Natural killer cell (primary cell): ENCODE measurements at regions not wholly inside any gene's neighbourhood (a gene's known extent, or its start where the extent isn't known, plus 50 kb on each side); places are given as distances from the start of the nearest gene placed in this dataset.

Source experiments
- ATAC-seq, 3 donors: fragments of 150-1000 bp in 2 of 3; fragments of 200-7000 bp in 1 of 3; cut with Tn5 transposase; 1 replicate in 1 of 3; 2 replicates in 2 of 3; pipeline ENCODE4 v1.10.0; 2021; ENCODE audit warnings: mild to moderate bottlenecking in 2 of 3, moderate library complexity in 2 of 3
- DNase-seq, 2 donors: peaks; one replicate each; pipeline versions ENCODE4 v3.0.0 to v3.0.0-alpha.2; 2013 to 2021; ENCODE audit warnings: mixed read lengths in 1 of 2
- H3K27ac ChIP-seq: one replicate; pipeline ENCODE4 v1.5.1; 2013; ENCODE audit warnings: mild to moderate bottlenecking, low read length
- H3K27me3 ChIP-seq: one replicate; pipeline ENCODE4 v1.6.1; 2013; ENCODE audit warnings: low read length; ENCODE audit not compliant: control insufficient read depth, insufficient read depth
- H3K36me3 ChIP-seq: one replicate; pipeline ENCODE4 v1.6.1; 2013; ENCODE audit warnings: low read length; ENCODE audit not compliant: control insufficient read depth, insufficient read depth
- H3K4me1 ChIP-seq: one replicate; pipeline ENCODE4 v1.6.1; 2013; ENCODE audit warnings: low read length; ENCODE audit not compliant: control insufficient read depth, insufficient read depth
- H3K4me3 ChIP-seq: one replicate; pipeline ENCODE4 v1.5.1; 2013; ENCODE audit warnings: low read length
- H3K9me3 ChIP-seq: one replicate; pipeline ENCODE4 v1.6.1; 2013; ENCODE audit warnings: low read length; ENCODE audit not compliant: control insufficient read depth, insufficient read depth
- H3K27ac Mint-ChIP-seq, 2 donors: one replicate each; pipeline ENCODE4 v1.8.0; 2022; ENCODE audit warnings: mild to moderate bottlenecking in 2 of 2, mixed read lengths in 2 of 2, moderate library complexity in 1 of 2
- H3K27me3 Mint-ChIP-seq, 2 donors: one replicate each; pipeline ENCODE4 v1.8.0; 2022; ENCODE audit warnings: low read depth in 2 of 2, mixed read lengths in 2 of 2
- H3K36me3 Mint-ChIP-seq: one replicate; pipeline ENCODE4 v1.8.0; 2022; ENCODE audit warnings: mixed read lengths
- H3K4me1 Mint-ChIP-seq, 2 donors: one replicate each; pipeline ENCODE4 v1.8.0; 2022; ENCODE audit warnings: mixed read lengths in 2 of 2
- H3K4me3 Mint-ChIP-seq: one replicate; pipeline ENCODE4 v1.8.0; 2022; ENCODE audit warnings: mild to moderate bottlenecking, moderate library complexity, mixed read lengths
- H3K9me3 Mint-ChIP-seq, 2 donors: one replicate each; pipeline ENCODE4 v1.8.0; 2022; ENCODE audit warnings: mixed read lengths in 2 of 2
- CTCF ChIP-seq: fragments of 200-600 bp; IDR thresholded peaks from one replicate; pipeline ENCODE4 v1.8.0; 2022; ENCODE audit warnings: antibody characterized with exemption
- WGBS: methylation state at CpG from one replicate; pipeline ENCODE4 v1.1.7; 2013; ENCODE audit warnings: missing lambda C conversion rate; ENCODE audit not compliant: insufficient coverage; 5-methylcytosine and 5-hydroxymethylcytosine counted together
- intact Hi-C: fragments of 100-400 bp; cut with micrococcal nuclease; formaldehyde crosslinking; loops from one replicate; pipeline ENCODE4 v1.14.2; 2022

GRCh38 chr4:155542415-155542814 is 124.2 kb upstream of the GUCY1A1 start:
- no peaks in the 10 kb centered on the region for H3K27me3 Mint-ChIP-seq
- WGBS, result 78% methylated on average over 3 of the region's 3 CpGs
- Histone ChIP-seq H3K4me1 (no peaks in the 10 kb centered on the region), H3K27ac (no peak overlapping the region), H3K36me3 (no peaks in the 10 kb centered on the region), H3K27me3 (no peaks in the 10 kb centered on the region), H3K4me3 (no peak overlapping the region), H3K9me3 (peaks cover 4% of the 10 kb centered on the region)
- no peaks in the 10 kb centered on the region for H3K4me1 Mint-ChIP-seq
- H3K36me3 Mint-ChIP-seq, result peaks cover 7% of the 10 kb centered on the region
- intact Hi-C loops, result no loop called here
- peaks cover 0 to 2% of the 10 kb centered on the region in 2 donors for H3K9me3 Mint-ChIP-seq
- TF ChIP-seq CTCF, result no peak
- ATAC-seq (no peak), DNase-seq (no peak)
- no peak overlapping the region for H3K4me3 Mint-ChIP-seq
- no peak overlapping the region for H3K27ac Mint-ChIP-seq

GRCh38 chr4:155541716-155542115 is 124.9 kb upstream of the GUCY1A1 start:
- H3K9me3 ChIP-seq, result peaks cover 4% of the 10 kb centered on the region
- DNase-seq (no peak), ATAC-seq (no peak)
- Mint-ChIP-seq H3K36me3 (peaks cover 7% of the 10 kb centered on the region), H3K27me3 (no peaks in the 10 kb centered on the region), H3K4me3 (no peak overlapping the region), H3K9me3 (peaks cover 0 to 2% of the 10 kb centered on the region in 2 donors), H3K4me1 (no peaks in the 10 kb centered on the region), H3K27ac (no peak overlapping the region)
- WGBS, result 88% methylated on average over 2 of the region's 3 CpGs
- intact Hi-C loops, result no loop called here
- no peaks in the 10 kb centered on the region for H3K4me1 ChIP-seq
- H3K4me3 ChIP-seq, result no peak overlapping the region
- no peaks in the 10 kb centered on the region for H3K36me3 ChIP-seq
- H3K27ac ChIP-seq, result no peak overlapping the region
- no peak for TF ChIP-seq CTCF
- no peaks in the 10 kb centered on the region for H3K27me3 ChIP-seq

- no peaks in the 10 kb centered on the region for H3K27me3 Mint-ChIP-seq
- peaks cover 0 to 2% of the 10 kb centered on the region in 2 donors for H3K9me3 Mint-ChIP-seq
- H3K27ac ChIP-seq, result no peak overlapping the region
- H3K36me3 Mint-ChIP-seq, result peaks cover 7% of the 10 kb centered on the region
- H3K4me3 ChIP-seq, result no peak overlapping the region
- WGBS, result 100% methylated on average over 5 of the region's 7 CpGs
- no peak for DNase-seq
- intact Hi-C loops, result no loop called here
- H3K4me1 ChIP-seq, result no peaks in the 10 kb centered on the region
- ATAC-seq, result no peak
- peaks cover 4% of the 10 kb centered on the region for H3K9me3 ChIP-seq
- no peak overlapping the region for H3K4me3 Mint-ChIP-seq
- H3K27me3 ChIP-seq, result no peaks in the 10 kb centered on the region
- no peak overlapping the region for H3K27ac Mint-ChIP-seq
- H3K36me3 ChIP-seq, result no peaks in the 10 kb centered on the region
- H3K4me1 Mint-ChIP-seq, result no peaks in the 10 kb centered on the region
- no peak for TF ChIP-seq CTCF
Observed at GRCh38 chr4:155540698-155541097, 126.0 kb upstream of the GUCY1A1 start.

- no peaks in the 10 kb centered on the region for H3K4me1 Mint-ChIP-seq
- Histone ChIP-seq H3K4me3 (no peak overlapping the region), H3K27ac (no peak overlapping the region), H3K27me3 (no peaks in the 10 kb centered on the region), H3K9me3 (peaks cover 4% of the 10 kb centered on the region), H3K4me1 (no peaks in the 10 kb centered on the region), H3K36me3 (no peaks in the 10 kb centered on the region)
- H3K9me3 Mint-ChIP-seq, result peaks cover 0 to 2% of the 10 kb centered on the region in 2 donors
- TF ChIP-seq CTCF, result no peak
- no peak overlapping the region for H3K27ac Mint-ChIP-seq
- peaks cover 7% of the 10 kb centered on the region for H3K36me3 Mint-ChIP-seq
- WGBS, result 97% methylated on average over 3 of the region's 3 CpGs
- H3K27me3 Mint-ChIP-seq, result no peaks in the 10 kb centered on the region
- no peak overlapping the region for H3K4me3 Mint-ChIP-seq
- DNase-seq, result no peak
- ATAC-seq, result no peak
- intact Hi-C loops, result no loop called here
Observed at GRCh38 chr4:155539746-155540145, 126.9 kb upstream of the GUCY1A1 start.
